Esophagus squamous epithelium (tissue), 4 donors: ENCODE measurements at regions not wholly inside any gene's neighbourhood (a gene's known extent, or its start where the extent isn't known, plus 50 kb on each side); places are given as distances from the start of the nearest gene placed in this dataset.

Experiments used
- POLR2A ChIP-seq, 4 donors: fragments of 450-650 bp; IDR thresholded peaks; one replicate each; pipeline ENCODE4 v1.6.1; 2017; ENCODE audit warnings: antibody characterized with exemption in 4 of 4, mild to moderate bottlenecking in 4 of 4, moderate library complexity in 3 of 4
- TF ChIP-seq, protein P1 (sequence below), 6 experiments: fragments of 450-650 bp in 4 of 6; fragments of 200-600 bp in 2 of 6; sonication (generic) in 2 of 6; IDR thresholded peaks; one replicate each; pipeline ENCODE4 v1.5.1; 2016 to 2019; ENCODE audit warnings: antibody characterized with exemption in 6 of 6, mild to moderate bottlenecking in 4 of 6, moderate library complexity in 4 of 6

DNA sequence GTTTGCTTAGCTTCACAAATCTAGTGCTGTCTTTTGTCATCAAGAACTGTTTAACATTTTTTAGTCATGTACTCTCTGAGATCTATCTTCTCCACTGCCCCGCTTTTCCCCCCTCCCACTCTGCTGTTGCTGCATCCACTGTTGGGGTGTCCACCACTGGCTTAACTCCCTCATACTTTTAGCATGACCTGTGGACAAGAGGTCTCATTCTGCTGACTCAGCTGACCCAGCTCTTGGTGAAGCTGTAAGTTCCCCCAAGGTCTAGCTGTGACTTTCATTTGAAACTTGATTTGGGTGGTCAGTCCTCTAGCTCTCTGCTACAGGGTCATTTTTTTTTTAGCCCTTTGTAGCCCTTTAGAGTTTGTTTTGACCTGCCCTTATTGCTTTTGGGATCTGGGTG is 427.2 kb downstream of the PLCL1 start:
- TF ChIP-seq, protein P1, sequence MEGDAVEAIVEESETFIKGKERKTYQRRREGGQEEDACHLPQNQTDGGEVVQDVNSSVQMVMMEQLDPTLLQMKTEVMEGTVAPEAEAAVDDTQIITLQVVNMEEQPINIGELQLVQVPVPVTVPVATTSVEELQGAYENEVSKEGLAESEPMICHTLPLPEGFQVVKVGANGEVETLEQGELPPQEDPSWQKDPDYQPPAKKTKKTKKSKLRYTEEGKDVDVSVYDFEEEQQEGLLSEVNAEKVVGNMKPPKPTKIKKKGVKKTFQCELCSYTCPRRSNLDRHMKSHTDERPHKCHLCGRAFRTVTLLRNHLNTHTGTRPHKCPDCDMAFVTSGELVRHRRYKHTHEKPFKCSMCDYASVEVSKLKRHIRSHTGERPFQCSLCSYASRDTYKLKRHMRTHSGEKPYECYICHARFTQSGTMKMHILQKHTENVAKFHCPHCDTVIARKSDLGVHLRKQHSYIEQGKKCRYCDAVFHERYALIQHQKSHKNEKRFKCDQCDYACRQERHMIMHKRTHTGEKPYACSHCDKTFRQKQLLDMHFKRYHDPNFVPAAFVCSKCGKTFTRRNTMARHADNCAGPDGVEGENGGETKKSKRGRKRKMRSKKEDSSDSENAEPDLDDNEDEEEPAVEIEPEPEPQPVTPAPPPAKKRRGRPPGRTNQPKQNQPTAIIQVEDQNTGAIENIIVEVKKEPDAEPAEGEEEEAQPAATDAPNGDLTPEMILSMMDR (IDR thresholded peaks at IDR 0.05) = no peak
- TF ChIP-seq POLR2A (IDR thresholded peaks at IDR 0.05) = no peak
